Keratinocyte (primary cell): ENCODE measurements at regions not wholly inside any gene's neighbourhood (a gene's known extent, or its start where the extent isn't known, plus 50 kb on each side); places are given as distances from the start of the nearest gene placed in this dataset.

Experiments used
- DNase-seq: peaks from one replicate; pipeline ENCODE4 v3.0.0-alpha.2; 2011; ENCODE audit warnings: low read depth, missing footprints, low spot score
- FAIRE-seq: peaks from 2 replicates; lab custom pipeline; 2011; peaks lifted over from hg19 to GRCh38; lab: Jason Lieb, UNC
- H2AFZ ChIP-seq: 2 replicates; pipeline ENCODE4 v1.6.0; 2012; ENCODE audit warnings: low read length, control low read depth, inconsistent platforms; ENCODE audit not compliant: control insufficient read depth
- H3K27ac ChIP-seq: 2 replicates; pipeline ENCODE4 v1.5.1; 2011; ENCODE audit warnings: low read length; ENCODE audit not compliant: control insufficient read depth, insufficient read depth
- H3K27me3 ChIP-seq: 3 replicates; pipeline ENCODE4 v1.6.0; 2011; ENCODE audit warnings: low read length; ENCODE audit not compliant: control insufficient read depth, insufficient read depth; ENCODE audit errors: extremely low read depth
- H3K36me3 ChIP-seq, 2 experiments: 2 replicates in 1 of 2; 3 replicates in 1 of 2; pipeline ENCODE4 v1.5.1; 2011; ENCODE audit warnings: low read length in 2 of 2, mild to moderate bottlenecking in 1 of 2; ENCODE audit not compliant: control insufficient read depth in 2 of 2, insufficient read depth in 2 of 2; ENCODE audit errors: extremely low read depth in 1 of 2
- H3K4me1 ChIP-seq: 3 replicates; pipeline ENCODE4 v1.5.1; 2011; ENCODE audit warnings: low read length; ENCODE audit not compliant: control insufficient read depth, insufficient read depth; ENCODE audit errors: extremely low read depth
- H3K4me2 ChIP-seq: 3 replicates; pipeline ENCODE4 v1.6.0; 2011; ENCODE audit warnings: low read depth, low read length; ENCODE audit not compliant: control insufficient read depth, insufficient read depth; ENCODE audit errors: extremely low read depth
- H3K4me3 ChIP-seq, 3 experiments: fragments of 200-600 bp in 1 of 3; sonication (generic) in 1 of 3; 2 replicates in 2 of 3; 3 replicates in 1 of 3; pipeline ENCODE4 v1.5.1; 2011 to 2016; ENCODE audit warnings: low read length in 3 of 3, mild to moderate bottlenecking in 3 of 3, control low read depth in 2 of 3, inconsistent platforms in 1 of 3, low read depth in 1 of 3, mixed read lengths in 1 of 3, mixed run types in 1 of 3, moderate library complexity in 1 of 3; ENCODE audit not compliant: control insufficient read depth in 2 of 3, insufficient read depth in 2 of 3; ENCODE audit errors: extremely low read depth in 1 of 3
- H3K79me2 ChIP-seq: 2 replicates; pipeline ENCODE4 v1.6.0; 2012; ENCODE audit warnings: low read length; ENCODE audit not compliant: control insufficient read depth, insufficient read depth
- H3K9ac ChIP-seq: 3 replicates; pipeline ENCODE4 v1.6.0; 2011; ENCODE audit warnings: low read length; ENCODE audit not compliant: control insufficient read depth, insufficient read depth; ENCODE audit errors: extremely low read depth
- H3K9me1 ChIP-seq: 3 replicates; pipeline ENCODE4 v1.6.0; 2011; ENCODE audit warnings: low read length; ENCODE audit not compliant: control insufficient read depth, insufficient read depth; ENCODE audit errors: extremely low read depth
- H3K9me3 ChIP-seq: 2 replicates; pipeline ENCODE4 v1.5.1; 2012; ENCODE audit warnings: low read depth, low read length; ENCODE audit not compliant: control insufficient read depth
- H4K20me1 ChIP-seq: 3 replicates; pipeline ENCODE4 v1.6.0; 2011; ENCODE audit warnings: low read length; ENCODE audit not compliant: control insufficient read depth, insufficient read depth; ENCODE audit errors: extremely low read depth
- EZH2 ChIP-seq: IDR thresholded peaks from one replicate; pipeline ENCODE4 v1.6.1; 2012; ENCODE audit warnings: inconsistent platforms, mild to moderate bottlenecking, low read length, moderate library complexity
- dilution Hi-C: fragments of 300-500 bp; cut with MboI; formaldehyde crosslinking; loops from one replicate; pipeline ENCODE4 v1.7.0; 2020; ENCODE audit warnings: low sequenced_read_pairs; ENCODE audit not compliant: extremely low pct_ligation_motif_present
- TF ChIP-seq, protein P1 (sequence below), 3 experiments: IDR thresholded peaks in 1 of 3; conservative IDR thresholded peaks in 1 of 3; optimal IDR thresholded peaks in 1 of 3; 2 replicates in 2 of 3; 3 replicates in 1 of 3; pipeline versions ENCODE3 to v1.5.1; 2011; ENCODE audit warnings: low read length in 3 of 3, mild to moderate bottlenecking in 3 of 3, moderate library complexity in 2 of 3, control low read depth in 1 of 3, inconsistent platforms in 1 of 3; ENCODE audit not compliant: insufficient read depth in 2 of 3; ENCODE audit errors: extremely low read depth in 1 of 3

DNA sequence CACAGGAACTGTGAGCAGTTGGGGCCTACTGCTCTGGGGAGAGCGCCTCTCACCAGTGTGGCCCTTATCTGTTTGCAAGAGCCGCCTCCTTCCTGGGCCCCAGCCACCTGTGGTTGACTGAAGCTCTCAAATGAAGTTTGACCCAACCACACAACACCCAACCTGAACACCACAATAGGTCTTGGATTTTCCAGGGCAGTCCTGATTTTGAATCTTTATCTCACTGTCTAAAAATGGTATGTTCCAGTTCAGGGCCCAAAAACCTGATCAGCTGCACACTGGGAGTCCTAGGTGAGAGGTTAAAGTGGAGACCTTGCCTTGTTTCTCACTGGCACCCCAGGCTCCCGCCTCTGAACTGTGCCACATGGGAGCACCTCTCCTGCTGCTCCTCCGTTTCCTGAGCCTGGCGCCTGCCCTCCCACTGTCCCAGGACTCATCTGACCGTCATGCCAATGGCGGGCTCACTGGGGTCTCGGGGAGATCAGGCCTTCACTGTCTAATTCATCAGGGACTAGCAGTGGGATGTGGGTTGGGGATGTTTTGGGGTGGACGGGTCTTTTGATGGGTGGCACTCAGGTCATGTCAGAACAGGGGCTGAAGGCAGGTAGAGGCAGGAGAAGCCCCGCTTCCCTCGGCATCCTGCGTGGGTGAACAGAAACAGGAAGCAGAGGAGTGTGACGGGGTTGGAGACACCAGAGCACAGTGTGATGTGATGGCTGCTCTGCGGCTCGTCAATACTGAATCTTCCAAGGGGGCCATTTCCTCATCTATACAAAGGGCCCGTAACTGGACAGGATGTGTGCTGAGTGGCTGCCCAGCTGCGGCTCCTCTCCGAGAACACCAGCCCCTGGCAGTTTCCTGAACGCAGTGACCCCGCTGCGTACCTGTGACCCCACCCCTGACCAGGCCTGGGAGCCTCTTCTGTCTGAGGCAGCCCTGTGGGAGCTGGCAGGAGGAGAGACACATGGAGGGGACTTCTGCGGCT lies 59.6 kb upstream of the ITPKB start:
- no peak for TF ChIP-seq EZH2
- TF ChIP-seq, protein P1, sequence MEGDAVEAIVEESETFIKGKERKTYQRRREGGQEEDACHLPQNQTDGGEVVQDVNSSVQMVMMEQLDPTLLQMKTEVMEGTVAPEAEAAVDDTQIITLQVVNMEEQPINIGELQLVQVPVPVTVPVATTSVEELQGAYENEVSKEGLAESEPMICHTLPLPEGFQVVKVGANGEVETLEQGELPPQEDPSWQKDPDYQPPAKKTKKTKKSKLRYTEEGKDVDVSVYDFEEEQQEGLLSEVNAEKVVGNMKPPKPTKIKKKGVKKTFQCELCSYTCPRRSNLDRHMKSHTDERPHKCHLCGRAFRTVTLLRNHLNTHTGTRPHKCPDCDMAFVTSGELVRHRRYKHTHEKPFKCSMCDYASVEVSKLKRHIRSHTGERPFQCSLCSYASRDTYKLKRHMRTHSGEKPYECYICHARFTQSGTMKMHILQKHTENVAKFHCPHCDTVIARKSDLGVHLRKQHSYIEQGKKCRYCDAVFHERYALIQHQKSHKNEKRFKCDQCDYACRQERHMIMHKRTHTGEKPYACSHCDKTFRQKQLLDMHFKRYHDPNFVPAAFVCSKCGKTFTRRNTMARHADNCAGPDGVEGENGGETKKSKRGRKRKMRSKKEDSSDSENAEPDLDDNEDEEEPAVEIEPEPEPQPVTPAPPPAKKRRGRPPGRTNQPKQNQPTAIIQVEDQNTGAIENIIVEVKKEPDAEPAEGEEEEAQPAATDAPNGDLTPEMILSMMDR (optimal IDR thresholded peaks at IDR 0.05 in 1 of 3, IDR thresholded peaks at IDR 0.05 in 1 of 3, conservative IDR thresholded peaks at IDR 0.05 in 1 of 3; ENCODE audit: extremely low read depth in 1 of 3, insufficient read depth in 2 of 3, low read length in 3 of 3): no peak
- no peak for FAIRE-seq
- no peak overlapping the region for H3K27ac ChIP-seq
- no peaks in the 10 kb centered on the region for H3K36me3 ChIP-seq
- no peak overlapping the region for H3K9ac ChIP-seq
- H4K20me1 ChIP-seq: no peaks in the 10 kb centered on the region
- H3K9me3 ChIP-seq: no peaks in the 10 kb centered on the region
- H3K4me2 ChIP-seq: no peak overlapping the region
- no peak overlapping the region for H3K4me3 ChIP-seq
- dilution Hi-C loops: no loop called here
- H3K27me3 ChIP-seq: no peaks in the 10 kb centered on the region
- H3K79me2 ChIP-seq: no peaks in the 10 kb centered on the region
- no peaks in the 10 kb centered on the region for H3K9me1 ChIP-seq
- H2AFZ ChIP-seq: no peak overlapping the region
- DNase-seq: no peak
- no peaks in the 10 kb centered on the region for H3K4me1 ChIP-seq

DNA sequence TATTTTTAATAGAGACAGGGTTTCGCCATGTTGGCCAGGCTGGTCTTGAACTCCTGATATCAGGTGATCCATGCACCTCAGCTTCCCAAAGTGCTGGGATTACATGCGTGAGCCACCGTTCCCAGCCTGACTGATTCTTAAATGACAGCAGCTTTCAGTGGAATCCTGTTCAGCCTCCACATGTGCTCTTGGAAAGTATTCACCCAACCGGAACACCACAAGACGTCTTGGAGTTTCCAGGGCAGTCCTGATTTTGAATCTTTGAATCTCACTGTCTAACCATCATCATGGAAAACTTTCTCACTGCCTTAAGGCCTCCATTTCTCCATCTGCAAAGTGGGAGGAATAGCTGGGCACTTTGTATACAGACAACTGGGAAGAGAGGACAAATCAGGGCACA lies 58.1 kb upstream of the ITPKB start:
- no peaks in the 10 kb centered on the region for H4K20me1 ChIP-seq

More for the DNA sequence above, 58.1 kb upstream of the ITPKB start:
- no peak for DNase-seq
- no peak overlapping the region for H3K4me2 ChIP-seq
- dilution Hi-C loops: no loop called here
- H3K4me3 ChIP-seq: no peak overlapping the region
- no peaks in the 10 kb centered on the region for H3K4me1 ChIP-seq
- H3K9ac ChIP-seq: no peak overlapping the region
- no peak overlapping the region for H3K27ac ChIP-seq
- no peak for FAIRE-seq
- H3K9me3 ChIP-seq: no peaks in the 10 kb centered on the region
- no peaks in the 10 kb centered on the region for H3K9me1 ChIP-seq
- H3K79me2 ChIP-seq: no peaks in the 10 kb centered on the region
- no peaks in the 10 kb centered on the region for H3K36me3 ChIP-seq
- H3K27me3 ChIP-seq: no peaks in the 10 kb centered on the region
- H2AFZ ChIP-seq: no peak overlapping the region
- TF ChIP-seq EZH2: no peak
- TF ChIP-seq, protein P1 (optimal IDR thresholded peaks at IDR 0.05 in 1 of 3, IDR thresholded peaks at IDR 0.05 in 1 of 3, conservative IDR thresholded peaks at IDR 0.05 in 1 of 3; ENCODE audit: extremely low read depth in 1 of 3, insufficient read depth in 2 of 3, low read length in 3 of 3): no peak
